ENCODE measurements at regions not wholly inside any gene's neighbourhood (a gene's known extent, or its start where the extent isn't known, plus 50 kb on each side); places are given as distances from the start of the nearest gene placed in this dataset.

GRCh38 chrX:124238268-124238667 lies 94.2 kb upstream of the TEX13D start:
- H3K27me3 Mint-ChIP-seq (ENCODE audit: low read depth) = no peaks in the 10 kb centered on the region
- TF ChIP-seq CTCF (conservative IDR thresholded peaks at IDR 0.05) = no peak
- no peak overlapping the region for H3K27ac Mint-ChIP-seq (ENCODE audit: unreplicated experiment)
- H3K4me1 Mint-ChIP-seq = peaks cover 26% of the 10 kb centered on the region
- DNase-seq (ENCODE audit: low read depth, low spot score) = no peak
- H3K4me3 Mint-ChIP-seq = no peak overlapping the region
- peaks cover 18% of the 10 kb centered on the region for H3K36me3 Mint-ChIP-seq (ENCODE audit: low read depth)
- peaks cover 2% of the 10 kb centered on the region for H3K9me3 Mint-ChIP-seq

GRCh38 chrX:124239324-124239723 lies 93.1 kb upstream of the TEX13D start:
- H3K4me1 Mint-ChIP-seq = peaks cover 26% of the 10 kb centered on the region
- DNase-seq (ENCODE audit: low read depth, low spot score) = no peak
- H3K27me3 Mint-ChIP-seq (ENCODE audit: low read depth) = no peaks in the 10 kb centered on the region
- TF ChIP-seq CTCF (conservative IDR thresholded peaks at IDR 0.05) = no peak
- H3K4me3 Mint-ChIP-seq = no peak overlapping the region
- peaks cover 17% of the 10 kb centered on the region for H3K36me3 Mint-ChIP-seq (ENCODE audit: low read depth)
- H3K9me3 Mint-ChIP-seq = peaks cover 2% of the 10 kb centered on the region
- H3K27ac Mint-ChIP-seq (ENCODE audit: unreplicated experiment) = no peak overlapping the region

GRCh38 chrX:124239911-124240310 lies 92.5 kb upstream of the TEX13D start:
- H3K4me1 Mint-ChIP-seq = peaks cover 24% of the 10 kb centered on the region
- no peak for TF ChIP-seq CTCF (conservative IDR thresholded peaks at IDR 0.05)
- H3K36me3 Mint-ChIP-seq (ENCODE audit: low read depth) = peaks cover 15% of the 10 kb centered on the region
- DNase-seq (ENCODE audit: low read depth, low spot score) = no peak
- no peak overlapping the region for H3K27ac Mint-ChIP-seq (ENCODE audit: unreplicated experiment)
- H3K9me3 Mint-ChIP-seq = peaks cover 2% of the 10 kb centered on the region
- H3K4me3 Mint-ChIP-seq = no peak overlapping the region
- no peaks in the 10 kb centered on the region for H3K27me3 Mint-ChIP-seq (ENCODE audit: low read depth)

- DNase-seq (ENCODE audit: low read depth, low spot score) = no peak
- Mint-ChIP-seq H3K9me3 (peaks cover 1% of the 10 kb centered on the region), H3K4me1 (peaks cover 21% of the 10 kb centered on the region), H3K4me3 (no peak overlapping the region), H3K27me3 (ENCODE audit: low read depth) (no peaks in the 10 kb centered on the region), H3K36me3 (ENCODE audit: low read depth) (peaks cover 13% of the 10 kb centered on the region), H3K27ac (ENCODE audit: unreplicated experiment) (no peak overlapping the region)
- no peak for TF ChIP-seq CTCF (conservative IDR thresholded peaks at IDR 0.05)
These were observed 92.0 kb upstream of the TEX13D start for GRCh38 chrX:124240422-124240821.

GRCh38 chrX:124242131-124242530 lies 90.3 kb upstream of the TEX13D start:
- Mint-ChIP-seq H3K4me3 (no peak overlapping the region), H3K27me3 (ENCODE audit: low read depth) (no peaks in the 10 kb centered on the region), H3K4me1 (peaks cover 20% of the 10 kb centered on the region), H3K36me3 (ENCODE audit: low read depth) (peaks cover 12% of the 10 kb centered on the region), H3K9me3 (no peaks in the 10 kb centered on the region), H3K27ac (ENCODE audit: unreplicated experiment) (no peak overlapping the region)
- DNase-seq (ENCODE audit: low read depth, low spot score) = no peak
- no peak for TF ChIP-seq CTCF (conservative IDR thresholded peaks at IDR 0.05)

- Mint-ChIP-seq H3K27ac (ENCODE audit: unreplicated experiment) (peak overlapping the region; percentile 57), H3K27me3 (ENCODE audit: low read depth) (no peaks in the 10 kb centered on the region), H3K9me3 (peaks cover 14% of the 10 kb centered on the region), H3K4me1 (peaks cover 12% of the 10 kb centered on the region), H3K4me3 (no peak overlapping the region), H3K36me3 (ENCODE audit: low read depth) (peaks cover 25% of the 10 kb centered on the region)
- no peak for TF ChIP-seq CTCF (conservative IDR thresholded peaks at IDR 0.05)
- DNase-seq (ENCODE audit: low read depth, low spot score) = no peak
These were observed 83.1 kb upstream of the TEX13D start for GRCh38 chrX:124249345-124249744.
